Mesendoderm (in vitro differentiated cells): ENCODE measurements at regions not wholly inside any gene's neighbourhood (a gene's known extent, or its start where the extent isn't known, plus 50 kb on each side); places are given as distances from the start of the nearest gene placed in this dataset.
A peak's percentile ranks its signal among the peaks of the same experiment; 100 is the strongest.

Source experiments
- DNase-seq: peaks from one replicate; pipeline ENCODE4 v3.0.0; 2013
- H2AK5ac ChIP-seq: 2 replicates; pipeline ENCODE4 v1.6.1; 2013; ENCODE audit warnings: low read length, inconsistent platforms
- H2BK120ac ChIP-seq: 2 replicates; pipeline ENCODE4 v1.6.1; 2013; ENCODE audit warnings: low read depth, mild to moderate bottlenecking, low read length, moderate library complexity, mixed read lengths
- H2BK15ac ChIP-seq: replicated peaks from 2 replicates; pipeline ENCODE4 v1.6.1; 2013; ENCODE audit warnings: low read depth, mild to moderate bottlenecking, moderate library complexity
- H2BK5ac ChIP-seq: 2 replicates; pipeline ENCODE4 v1.6.1; 2013; ENCODE audit warnings: low read length, inconsistent platforms
- H3K18ac ChIP-seq: 2 replicates; pipeline ENCODE4 v1.6.1; 2013; ENCODE audit warnings: mild to moderate bottlenecking, low read length, mixed read lengths
- H3K23ac ChIP-seq: one replicate; pipeline ENCODE4 v1.6.1; 2013; ENCODE audit warnings: low read length
- H3K27ac ChIP-seq: 2 replicates; pipeline ENCODE4 v1.5.1; 2013; ENCODE audit warnings: low read depth, mild to moderate bottlenecking, inconsistent platforms, low read length, moderate library complexity
- H3K27me3 ChIP-seq: 2 replicates; pipeline ENCODE4 v1.6.1; 2013; ENCODE audit warnings: low read length, control low read depth, mild to moderate bottlenecking, inconsistent platforms; ENCODE audit not compliant: insufficient read depth, poor library complexity
- H3K36me3 ChIP-seq: 2 replicates; pipeline ENCODE4 v1.6.1; 2013; ENCODE audit warnings: low read length, inconsistent platforms; ENCODE audit not compliant: control insufficient read depth, insufficient read depth
- H3K4ac ChIP-seq: one replicate; pipeline ENCODE4 v1.6.1; 2013; ENCODE audit warnings: low read depth, mild to moderate bottlenecking, low read length, moderate library complexity
- H3K4me1 ChIP-seq: 2 replicates; pipeline ENCODE4 v1.6.1; 2013; ENCODE audit warnings: low read depth, low read length, inconsistent platforms; ENCODE audit not compliant: control insufficient read depth
- H3K4me2 ChIP-seq: 2 replicates; pipeline ENCODE4 v1.6.1; 2013; ENCODE audit warnings: low read length
- H3K4me3 ChIP-seq: 2 replicates; pipeline ENCODE4 v1.5.1; 2013; ENCODE audit warnings: mild to moderate bottlenecking, low read length
- H3K56ac ChIP-seq: one replicate; pipeline ENCODE4 v1.6.1; 2013; ENCODE audit warnings: low read length
- H3K79me1 ChIP-seq: 2 replicates; pipeline ENCODE4 v1.6.1; 2013; ENCODE audit warnings: low read length, inconsistent platforms
- H3K79me2 ChIP-seq: 2 replicates; pipeline ENCODE4 v1.6.1; 2013; ENCODE audit warnings: mild to moderate bottlenecking, low read length; ENCODE audit not compliant: control insufficient read depth, insufficient read depth
- H3K9ac ChIP-seq: 2 replicates; pipeline ENCODE4 v1.6.1; 2013; ENCODE audit warnings: low read length, inconsistent platforms
- H4K5ac ChIP-seq: one replicate; pipeline ENCODE4 v1.6.1; 2013; ENCODE audit warnings: low read length
- H4K8ac ChIP-seq: one replicate; pipeline ENCODE4 v1.6.1; 2013; ENCODE audit warnings: low read depth, mild to moderate bottlenecking, control low read depth, low read length, moderate library complexity
- WGBS: extraction: QIAGEN DNeasy Blood & Tissue Kit; methylation state at CpG from one replicate; pipeline ENCODE4 v1.1.7; 2013; ENCODE audit warnings: low lambda C conversion rate, missing lambda C conversion rate; ENCODE audit not compliant: insufficient coverage; ENCODE audit errors: extremely low coverage; 5-methylcytosine and 5-hydroxymethylcytosine counted together

GRCh38 chr21:27213303-27213702 lies 246.4 kb upstream of the ADAMTS5 start:
- Histone ChIP-seq H3K36me3 (no peaks in the 10 kb centered on the region), H3K4ac (no peak overlapping the region), H4K5ac (no peak overlapping the region), H3K9ac (no peak overlapping the region), H3K79me1 (no peaks in the 10 kb centered on the region), H3K18ac (no peak overlapping the region), H3K27me3 (no peaks in the 10 kb centered on the region), H3K79me2 (no peaks in the 10 kb centered on the region), H3K4me3 (no peak overlapping the region), H2AK5ac (no peak overlapping the region), H2BK120ac (no peak overlapping the region), H2BK15ac (no peak overlapping the region), H3K4me2 (no peak overlapping the region), H2BK5ac (no peak overlapping the region), H3K56ac (no peak overlapping the region), H3K4me1 (no peaks in the 10 kb centered on the region), H3K27ac (no peak overlapping the region), H4K8ac (no peak overlapping the region), H3K23ac (no peak overlapping the region)
- peak; percentile 75 for DNase-seq

GRCh38 chr21:27212441-27212840 lies 245.6 kb upstream of the ADAMTS5 start:
- Histone ChIP-seq H3K4me1 (no peaks in the 10 kb centered on the region), H2AK5ac (no peak overlapping the region), H3K36me3 (no peaks in the 10 kb centered on the region), H3K56ac (no peak overlapping the region), H4K5ac (no peak overlapping the region), H4K8ac (no peak overlapping the region), H3K79me1 (no peaks in the 10 kb centered on the region), H3K27me3 (no peaks in the 10 kb centered on the region), H3K9ac (no peak overlapping the region), H3K4me3 (no peak overlapping the region), H3K27ac (no peak overlapping the region), H2BK15ac (no peak overlapping the region), H3K4ac (no peak overlapping the region), H2BK120ac (no peak overlapping the region), H3K23ac (no peak overlapping the region), H3K4me2 (no peak overlapping the region), H3K18ac (no peak overlapping the region), H2BK5ac (no peak overlapping the region), H3K79me2 (no peaks in the 10 kb centered on the region)
- DNase-seq, result no peak
- WGBS, result no CpG with 5 or more reads among the region's 2 CpGs

- no peak overlapping the region for H3K27ac ChIP-seq
Observed at GRCh38 chr21:27209546-27209945, 242.7 kb upstream of the ADAMTS5 start.

DNA sequence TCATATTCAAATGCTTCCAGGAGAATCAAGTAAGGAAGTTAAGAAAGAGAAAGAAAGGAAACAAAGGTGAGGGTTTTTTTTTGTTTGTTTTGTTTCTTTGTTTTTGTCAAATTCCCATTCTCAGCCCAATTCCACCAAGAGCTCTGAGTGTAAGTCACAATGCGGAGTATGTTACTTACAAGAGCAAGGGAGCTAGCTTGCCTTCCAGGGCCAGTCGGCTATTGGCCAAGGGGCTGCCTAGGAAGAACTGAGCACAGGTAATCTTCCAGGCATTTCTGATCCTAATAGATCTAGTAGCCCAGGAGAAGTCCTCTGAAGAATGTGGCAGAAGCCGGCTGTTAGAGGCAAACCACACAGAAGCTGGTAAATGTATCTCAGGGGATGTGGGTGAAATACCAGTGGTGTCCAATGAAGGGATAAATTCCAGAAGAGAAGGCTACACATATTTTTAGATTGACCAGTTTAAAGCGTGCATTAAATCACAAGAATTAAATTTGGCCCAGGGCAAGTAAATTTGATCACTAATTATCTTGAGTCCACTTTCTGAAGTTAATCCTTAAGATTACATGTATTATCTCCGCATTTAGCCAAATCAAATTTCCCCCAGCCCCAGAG lies 239.6 kb upstream of the ADAMTS5 start:
- Histone ChIP-seq H3K9ac (no peak overlapping the region), H4K8ac (no peak overlapping the region), H3K27ac (no peak overlapping the region), H3K27me3 (no peaks in the 10 kb centered on the region), H2AK5ac (no peak overlapping the region), H3K18ac (peak overlapping the region; percentile 5), H3K79me1 (no peaks in the 10 kb centered on the region), H4K5ac (no peak overlapping the region), H3K4me2 (no peak overlapping the region), H3K4me3 (no peak overlapping the region), H2BK5ac (no peak overlapping the region), H3K56ac (no peak overlapping the region), H2BK15ac (no peak overlapping the region), H2BK120ac (no peak overlapping the region), H3K36me3 (no peaks in the 10 kb centered on the region), H3K23ac (no peak overlapping the region), H3K4ac (no peak overlapping the region), H3K4me1 (no peaks in the 10 kb centered on the region), H3K79me2 (no peaks in the 10 kb centered on the region)
- peak; percentile 32 for DNase-seq
- WGBS, result no CpG with 5 or more reads among the region's 5 CpGs

More at GRCh38 chr21:27209546-27209945, 242.7 kb upstream of the ADAMTS5 start:
- H3K9ac ChIP-seq, result no peak overlapping the region
- no peak overlapping the region for H4K5ac ChIP-seq
- H3K79me1 ChIP-seq, result no peaks in the 10 kb centered on the region
- WGBS, result no CpG with 5 or more reads among the region's 1 CpG
- H4K8ac ChIP-seq, result no peak overlapping the region
- H3K4me1 ChIP-seq, result no peaks in the 10 kb centered on the region
- no peak overlapping the region for H3K23ac ChIP-seq
- H3K27me3 ChIP-seq, result no peaks in the 10 kb centered on the region
- no peak for DNase-seq
- H3K56ac ChIP-seq, result no peak overlapping the region
- no peak overlapping the region for H3K4ac ChIP-seq
- H2BK15ac ChIP-seq, result no peak overlapping the region
- H3K36me3 ChIP-seq, result no peaks in the 10 kb centered on the region
- no peak overlapping the region for H3K4me3 ChIP-seq
- no peak overlapping the region for H3K18ac ChIP-seq
- no peak overlapping the region for H3K4me2 ChIP-seq
- no peak overlapping the region for H2BK5ac ChIP-seq
- H2BK120ac ChIP-seq, result no peak overlapping the region
- H2AK5ac ChIP-seq, result no peak overlapping the region
- no peaks in the 10 kb centered on the region for H3K79me2 ChIP-seq

DNA sequence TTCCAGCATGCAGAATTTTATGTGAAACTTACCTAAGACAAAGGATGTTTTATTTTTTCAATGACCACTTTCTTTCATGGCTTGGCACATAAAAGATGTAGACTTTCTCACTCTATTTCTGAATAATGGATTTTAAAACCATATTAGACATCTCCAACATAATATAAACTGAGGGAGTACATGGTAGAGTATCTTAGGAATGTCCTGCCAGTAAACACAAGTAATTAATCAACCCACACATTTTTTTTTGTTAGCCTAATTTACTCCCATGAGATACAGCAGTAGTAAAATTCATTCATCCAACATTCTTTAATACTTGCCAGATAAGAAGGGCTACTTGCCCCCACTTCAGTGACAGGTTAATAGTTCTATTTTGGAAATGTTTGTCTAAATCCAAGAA lies 235.4 kb upstream of the ADAMTS5 start:
- Histone ChIP-seq H3K27ac (no peak overlapping the region), H3K4ac (no peak overlapping the region), H3K56ac (no peak overlapping the region), H3K4me1 (no peaks in the 10 kb centered on the region), H2BK120ac (no peak overlapping the region), H3K79me1 (no peaks in the 10 kb centered on the region), H3K9ac (no peak overlapping the region), H3K79me2 (no peaks in the 10 kb centered on the region), H2BK15ac (no peak overlapping the region), H3K18ac (no peak overlapping the region), H3K27me3 (no peaks in the 10 kb centered on the region), H2AK5ac (no peak overlapping the region), H3K4me3 (no peak overlapping the region), H3K36me3 (no peaks in the 10 kb centered on the region), H4K5ac (no peak overlapping the region), H4K8ac (no peak overlapping the region), H2BK5ac (no peak overlapping the region), H3K23ac (no peak overlapping the region), H3K4me2 (no peak overlapping the region)
- DNase-seq, result no peak

DNA sequence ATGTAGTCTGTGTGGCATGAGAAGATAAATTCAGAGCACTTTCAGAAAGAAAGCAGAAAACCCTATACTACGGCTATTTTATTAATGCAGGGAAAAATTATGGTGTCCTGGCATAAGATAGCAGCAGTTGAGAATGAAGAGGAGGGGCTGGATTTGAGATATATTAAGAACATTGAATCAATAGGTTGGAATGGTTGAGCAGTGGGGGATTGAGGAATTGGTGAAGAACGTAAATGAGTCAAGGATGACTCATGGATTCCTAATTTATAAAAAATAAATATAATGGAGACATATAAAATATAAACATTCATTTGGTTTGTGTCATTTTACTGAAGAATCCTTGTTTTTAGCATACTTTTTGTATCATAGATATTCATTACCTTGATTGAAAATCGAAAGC lies 234.3 kb upstream of the ADAMTS5 start:
- Histone ChIP-seq H3K18ac (no peak overlapping the region), H3K56ac (no peak overlapping the region), H3K27me3 (no peaks in the 10 kb centered on the region), H4K5ac (no peak overlapping the region), H3K79me2 (no peaks in the 10 kb centered on the region), H4K8ac (no peak overlapping the region), H3K4me2 (no peak overlapping the region), H2BK15ac (no peak overlapping the region), H3K23ac (no peak overlapping the region), H3K27ac (no peak overlapping the region), H3K79me1 (no peaks in the 10 kb centered on the region), H2BK5ac (no peak overlapping the region), H2BK120ac (no peak overlapping the region), H3K36me3 (no peaks in the 10 kb centered on the region), H3K9ac (no peak overlapping the region), H3K4ac (no peak overlapping the region), H3K4me3 (no peak overlapping the region), H2AK5ac (no peak overlapping the region), H3K4me1 (no peaks in the 10 kb centered on the region)
- 100% methylated on average over 1 of the region's 3 CpGs for WGBS
- no peak for DNase-seq
